CMK (cell line): ENCODE measurements at regions not wholly inside any gene's neighbourhood (a gene's known extent, or its start where the extent isn't known, plus 50 kb on each side); places are given as distances from the start of the nearest gene placed in this dataset.
A peak's percentile ranks its signal among the peaks of the same experiment; 100 is the strongest.

Experiments
- DNase-seq: peaks from one replicate; pipeline ENCODE4 v3.0.0-alpha.2; 2010; ENCODE audit warnings: low read depth

DNA sequence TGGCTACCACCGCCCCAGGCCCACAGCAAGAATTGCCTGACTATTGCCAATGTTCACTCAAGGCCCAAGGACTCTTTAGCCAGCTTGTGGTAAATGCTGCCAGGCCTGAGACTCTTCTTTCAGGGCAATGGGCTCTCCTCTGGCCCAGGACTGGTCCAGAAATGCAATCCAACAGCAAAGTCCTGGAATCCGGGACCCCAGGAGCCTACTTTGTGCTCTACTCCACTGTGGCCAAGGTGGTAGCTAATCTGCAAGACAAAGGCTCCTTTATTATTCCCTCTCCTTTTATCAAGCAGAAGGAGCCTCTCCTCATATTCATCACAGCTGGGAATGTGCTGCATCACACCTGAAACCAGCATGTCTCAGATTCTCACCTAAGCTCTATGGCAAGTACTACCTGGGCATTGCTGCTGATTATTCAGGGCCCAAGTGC is 107.6 kb upstream of the PRSS58 start:
- no peak for DNase-seq

GRCh38 chr7:142364551-142364950 is 106.7 kb upstream of the PRSS58 start:
- no peak for DNase-seq

- no peak for DNase-seq
Observed at GRCh38 chr7:142362349-142362748, 104.5 kb upstream of the PRSS58 start.

GRCh38 chr7:142359694-142360279 is 101.9 kb upstream of the PRSS58 start:
- no peak for DNase-seq

DNA sequence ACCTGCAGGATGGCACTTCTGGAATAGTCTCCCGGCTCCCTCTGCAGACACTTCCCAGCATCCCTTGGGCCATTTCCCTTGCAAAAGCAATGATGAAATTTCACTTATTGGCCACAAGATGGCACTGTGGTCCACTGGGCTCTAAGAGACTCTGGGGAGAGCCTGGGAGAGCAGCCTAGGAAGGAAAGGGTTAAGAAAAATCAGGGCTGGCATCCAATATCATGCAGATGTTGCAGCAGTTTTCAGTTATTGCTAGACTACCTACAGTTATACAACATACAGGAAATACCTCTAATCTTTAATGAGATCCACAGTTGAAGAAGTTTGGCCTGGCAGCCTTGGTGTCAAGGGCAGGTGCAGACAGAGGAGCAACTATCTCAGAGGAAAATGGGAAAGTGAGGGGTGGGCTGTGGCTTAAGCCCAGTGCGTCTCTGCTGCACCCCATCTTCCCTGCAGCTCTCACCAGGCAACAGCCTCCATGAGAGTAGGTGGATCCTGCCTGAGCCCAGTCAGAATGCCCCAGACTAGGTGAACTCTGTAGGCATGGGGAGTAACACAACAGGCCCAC is 100.2 kb upstream of the PRSS58 start:
- DNase-seq: peak; percentile 27

- DNase-seq: no peak
Observed at GRCh38 chr7:142356166-142356565, 98.3 kb upstream of the PRSS58 start.

- no peak for DNase-seq
Observed at GRCh38 chr7:142355328-142355727, 97.5 kb upstream of the PRSS58 start.

GRCh38 chr7:142353147-142354060 is 95.5 kb upstream of the PRSS58 start:
- DNase-seq: no peak

DNA sequence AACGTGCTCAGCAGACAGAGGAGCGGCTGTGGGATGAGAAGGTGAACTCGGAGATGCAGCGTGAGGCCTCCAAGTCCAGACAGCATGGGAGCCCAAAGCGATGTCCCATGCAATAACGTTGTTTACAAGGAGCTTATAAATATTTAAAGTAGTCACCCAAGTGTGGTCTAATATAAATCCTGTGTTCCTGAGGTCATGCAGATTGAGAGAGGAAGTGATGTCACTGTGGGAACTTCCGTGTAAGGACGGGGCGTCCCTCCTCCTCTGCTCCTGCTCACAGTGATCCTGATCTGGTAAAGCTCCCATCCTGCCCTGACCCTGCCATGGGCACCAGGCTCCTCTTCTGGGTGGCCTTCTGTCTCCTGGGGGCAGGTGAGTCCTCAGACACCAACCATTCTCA is 94.7 kb upstream of the PRSS58 start:
- DNase-seq: no peak

GRCh38 chr7:142351145-142351544 is 93.3 kb upstream of the PRSS58 start:
- no peak for DNase-seq

GRCh38 chr7:142349670-142350405 is 92.0 kb upstream of the PRSS58 start:
- no peak for DNase-seq

DNA sequence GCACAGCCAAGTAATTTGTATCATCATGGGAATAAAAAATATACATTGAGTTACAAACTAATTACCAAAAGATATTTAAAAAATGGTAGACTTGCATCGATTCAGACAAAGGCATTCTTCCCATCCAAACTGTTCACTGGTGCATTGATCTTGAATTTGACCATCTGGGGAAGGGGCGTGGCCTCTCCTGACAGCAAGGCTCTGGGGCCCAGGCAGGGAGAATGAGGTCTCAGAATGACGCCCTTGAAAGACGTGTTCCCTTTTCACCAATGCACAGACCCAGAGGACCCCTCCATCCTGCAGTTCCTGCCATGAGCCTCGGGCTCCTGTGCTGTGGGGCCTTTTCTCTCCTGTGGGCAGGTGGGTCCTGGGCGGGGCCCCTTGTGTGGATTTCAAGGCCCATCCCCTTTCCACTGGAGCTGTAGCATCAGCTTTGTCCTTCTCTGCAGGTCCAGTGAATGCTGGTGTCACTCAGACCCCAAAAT is 91.1 kb upstream of the PRSS58 start:
- DNase-seq: no peak

GRCh38 chr7:142348100-142348499 is 90.2 kb upstream of the PRSS58 start:
- no peak for DNase-seq

- no peak for DNase-seq
Observed at GRCh38 chr7:142347091-142347490, 89.2 kb upstream of the PRSS58 start.

- no peak for DNase-seq
Observed at GRCh38 chr7:142345811-142346210, 88.0 kb upstream of the PRSS58 start.

DNA sequence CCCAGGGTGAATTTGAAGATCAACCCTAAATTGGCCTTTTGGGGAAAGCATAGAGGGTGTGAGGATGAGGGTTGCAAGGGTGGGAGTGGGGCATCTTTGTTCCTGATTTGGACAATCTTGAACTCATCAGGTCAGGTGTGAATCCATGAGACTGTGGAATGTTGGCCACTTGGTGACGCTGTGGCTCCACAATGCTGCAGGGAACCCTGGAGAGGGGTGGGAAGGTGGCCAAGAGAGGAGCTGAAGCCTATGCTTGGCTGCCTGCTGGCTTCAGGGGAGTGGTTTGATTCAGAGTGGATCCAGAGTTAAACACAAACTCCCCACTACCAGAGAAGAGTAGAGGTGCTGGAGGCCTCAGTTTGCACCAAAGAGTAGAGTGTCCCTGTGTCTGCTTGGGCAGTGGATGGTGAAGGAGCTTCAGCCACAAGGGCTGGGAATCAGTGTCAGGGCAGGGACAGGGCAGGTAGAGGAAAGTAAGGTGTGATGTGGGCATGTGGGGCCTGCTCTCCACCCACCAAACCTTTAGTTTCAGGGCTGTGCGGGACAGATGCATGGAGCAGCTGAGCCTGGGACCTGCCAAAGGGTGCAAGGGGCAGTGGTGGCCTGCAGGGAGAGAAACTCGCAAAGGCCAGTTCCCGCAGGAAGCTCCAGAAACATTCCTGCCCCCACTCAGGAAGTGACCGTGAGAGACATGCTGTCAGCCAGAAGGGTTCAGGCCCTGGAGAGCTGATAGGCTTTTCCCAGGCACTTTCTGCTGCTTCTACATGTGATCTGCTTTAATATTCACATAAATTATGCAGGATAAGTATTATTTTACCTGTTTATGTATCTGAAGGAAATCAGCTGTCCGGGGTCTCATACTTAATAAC is 81.0 kb upstream of the PRSS58 start:
- DNase-seq: no peak

DNA sequence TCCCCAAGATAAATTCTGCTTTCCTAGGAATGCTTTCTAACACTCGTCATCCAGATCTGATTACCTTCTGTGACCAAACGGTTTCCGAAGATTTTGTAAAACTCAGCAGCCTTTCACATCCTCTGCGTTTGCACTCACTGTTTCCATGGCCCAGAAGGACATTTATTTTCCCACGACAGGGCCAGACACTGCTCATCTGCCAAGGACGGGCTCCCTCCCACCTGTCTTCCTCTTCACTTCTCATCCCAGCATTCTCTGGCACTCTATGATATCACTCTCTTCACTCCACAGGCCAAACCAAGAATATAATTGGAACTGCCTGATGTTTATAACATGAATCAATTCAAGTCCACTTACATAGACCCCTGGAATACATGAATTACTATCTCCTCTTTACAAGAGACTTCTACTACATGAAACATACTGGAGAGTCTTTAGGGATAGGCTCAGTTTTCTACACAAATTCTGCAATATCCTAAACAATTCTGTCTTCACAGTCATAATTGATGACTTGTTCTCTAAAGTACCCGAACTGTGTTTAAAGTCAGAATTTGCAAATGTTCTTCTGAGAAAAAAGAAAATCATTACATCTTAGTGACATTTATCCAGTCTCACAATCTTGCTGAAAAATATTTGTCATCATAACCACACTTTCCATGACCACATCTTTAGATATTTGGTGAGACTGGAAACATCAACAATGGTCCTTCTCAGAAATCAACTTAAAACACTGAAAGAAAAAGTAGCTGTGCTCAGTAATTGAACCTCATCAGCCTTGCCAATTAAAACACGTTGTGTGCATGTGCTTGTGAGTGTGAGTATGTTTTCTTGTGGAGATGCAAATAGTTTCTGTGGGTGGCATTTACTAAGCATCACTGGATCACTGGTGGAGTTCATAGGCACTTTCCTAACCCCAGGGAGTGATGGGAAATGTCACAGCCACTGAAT is 79.5 kb upstream of the PRSS58 start:
- no peak for DNase-seq

- DNase-seq: no peak
Observed at GRCh38 chr7:142334806-142335205, 76.9 kb upstream of the PRSS58 start.

DNA sequence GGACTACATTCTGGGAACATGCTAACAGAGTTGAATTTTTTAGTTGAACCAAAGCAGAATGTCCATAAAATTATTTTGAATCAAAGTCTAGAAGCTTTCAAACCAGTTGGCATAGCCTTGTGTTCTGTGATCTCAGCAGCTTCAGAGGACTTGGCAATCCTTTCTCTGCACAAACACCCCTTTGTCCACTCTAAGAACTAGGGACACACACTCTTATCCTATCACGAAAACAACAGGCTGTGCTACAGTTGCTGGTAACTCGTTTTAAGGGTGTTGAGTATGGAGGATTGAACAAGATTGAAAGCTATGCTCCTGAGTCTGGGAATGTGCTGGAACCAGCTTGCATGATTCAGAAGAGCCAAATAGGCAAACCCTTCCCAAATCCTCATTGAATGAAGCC is 76.4 kb upstream of the PRSS58 start:
- DNase-seq: no peak

DNA sequence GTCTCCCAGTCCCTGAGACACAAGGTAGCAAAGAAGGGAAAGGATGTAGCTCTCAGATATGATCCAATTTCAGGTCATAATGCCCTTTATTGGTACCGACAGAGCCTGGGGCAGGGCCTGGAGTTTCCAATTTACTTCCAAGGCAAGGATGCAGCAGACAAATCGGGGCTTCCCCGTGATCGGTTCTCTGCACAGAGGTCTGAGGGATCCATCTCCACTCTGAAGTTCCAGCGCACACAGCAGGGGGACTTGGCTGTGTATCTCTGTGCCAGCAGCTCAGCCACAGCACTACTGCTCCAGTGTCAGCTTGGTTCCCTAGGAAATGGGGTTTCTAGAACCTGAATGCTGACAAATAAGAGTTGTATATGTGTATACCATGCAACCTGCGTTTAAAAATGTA is 74.6 kb upstream of the PRSS58 start:
- DNase-seq: no peak
